ENCODE measurements at regions not wholly inside any gene's neighbourhood (a gene's known extent, or its start where the extent isn't known, plus 50 kb on each side); places are given as distances from the start of the nearest gene placed in this dataset.

GRCh38 chr22:19641254-19641982 lies 72.9 kb upstream of the SEPTIN5 start (continued):
- TF ChIP-seq ZNF76 (CRISPR knock-in tag; IDR thresholded peaks at IDR 0.05; ENCODE audit: borderline replicate concordance) (peak; percentile 41; the same call in 1 of the 2 replicates), SMARCA4 (IDR thresholded peaks at IDR 0.05) (peak; percentile 72), ZNF175 (CRISPR knock-in tag; IDR thresholded peaks at IDR 0.05; ENCODE audit: low read depth) (no peak), CTCFL (IDR thresholded peaks at IDR 0.05; ENCODE audit: borderline replicate concordance, insufficient read depth, low read depth, low read length, poor library complexity, severe bottlenecking) (peak; percentile 100), THAP7 (CRISPR knock-in tag; IDR thresholded peaks at IDR 0.05) (no peak), SREBF1 (IDR thresholded peaks at IDR 0.05; ENCODE audit: borderline replicate concordance, low read depth, low read length) (no peak), IRF2 (CRISPR knock-in tag; IDR thresholded peaks at IDR 0.05) (no peak), ATF2 (CRISPR knock-in tag; IDR thresholded peaks at IDR 0.05) (no peak), ZFP36 (IDR thresholded peaks at IDR 0.05; ENCODE audit: low read depth, low read length, partially characterized antibody) (peak; percentile 42), NR2F6 (CRISPR knock-in tag; IDR thresholded peaks at IDR 0.05) (no peak), NCOA6 (IDR thresholded peaks at IDR 0.05) (no peak), KDM2B (CRISPR knock-in tag; IDR thresholded peaks at IDR 0.05) (peak; percentile 61; the same call in 1 of the 2 replicates), HMGN3 (IDR thresholded peaks at IDR 0.05; ENCODE audit: borderline replicate concordance, extremely low read depth, insufficient read length, low read depth, low read length) (no peak), PHB2 (IDR thresholded peaks at IDR 0.05; ENCODE audit: low read depth) (no peak), EWSR1 (IDR thresholded peaks at IDR 0.05; ENCODE audit: borderline replicate concordance, low read depth, partially characterized antibody) (no peak), MYNN (IDR thresholded peaks at IDR 0.05) (no peak), MYNN (CRISPR knock-in tag; IDR thresholded peaks at IDR 0.05) (no peak), RFX5 (IDR thresholded peaks at IDR 0.05; ENCODE audit: low read depth, low read length) (no peak), MITF (IDR thresholded peaks at IDR 0.05) (peak; percentile 61; the same call in 1 of the 2 replicates), HBP1 (CRISPR knock-in tag; IDR thresholded peaks at IDR 0.05) (no peak), PCBP2 (IDR thresholded peaks at IDR 0.05; ENCODE audit: low read depth, low read length, poor library complexity, severe bottlenecking) (no peak)
